Muscle of arm (tissue), 1 donor: ENCODE measurements at regions not wholly inside any gene's neighbourhood (a gene's known extent, or its start where the extent isn't known, plus 50 kb on each side); places are given as distances from the start of the nearest gene placed in this dataset.

Source experiments
- DNase-seq: peaks from one replicate; pipeline ENCODE4 v3.0.0-alpha.2; 2013

DNA sequence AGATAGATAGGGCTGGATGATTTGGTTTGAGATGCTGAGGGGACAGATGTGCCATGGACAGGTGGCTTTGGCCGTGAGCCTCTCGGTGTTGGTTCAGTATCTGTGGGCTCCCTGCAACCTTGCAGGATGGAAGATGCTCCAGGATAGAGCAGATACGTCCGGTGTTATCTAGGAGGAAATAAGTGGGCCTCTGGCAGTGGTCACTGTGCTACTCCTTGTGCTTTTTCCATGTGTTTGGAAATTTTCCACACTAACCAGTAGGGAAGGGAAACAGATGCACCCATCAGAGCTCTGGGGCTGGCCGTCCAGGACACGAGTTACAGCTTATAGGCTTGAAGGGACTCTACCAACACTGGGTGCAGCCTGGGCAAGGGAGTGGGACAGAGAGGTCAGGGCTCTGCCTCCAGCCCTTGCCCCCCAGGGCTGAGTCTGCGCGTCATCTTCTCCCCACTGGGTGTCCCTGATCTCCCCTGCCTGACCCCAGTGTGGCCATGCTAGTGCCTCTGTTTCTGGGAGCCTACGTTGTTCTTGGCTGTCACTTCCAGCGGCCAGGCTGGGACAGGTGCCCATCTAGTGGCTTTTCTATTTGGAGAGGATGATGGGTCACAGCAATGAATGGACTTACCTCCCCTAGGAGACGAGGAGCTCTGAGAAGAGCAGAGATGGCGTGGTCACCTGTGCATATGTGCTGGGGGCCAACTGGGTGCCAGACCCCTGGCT, 166.9 kb downstream of the SEC14L1 start:
- no peak for DNase-seq

DNA sequence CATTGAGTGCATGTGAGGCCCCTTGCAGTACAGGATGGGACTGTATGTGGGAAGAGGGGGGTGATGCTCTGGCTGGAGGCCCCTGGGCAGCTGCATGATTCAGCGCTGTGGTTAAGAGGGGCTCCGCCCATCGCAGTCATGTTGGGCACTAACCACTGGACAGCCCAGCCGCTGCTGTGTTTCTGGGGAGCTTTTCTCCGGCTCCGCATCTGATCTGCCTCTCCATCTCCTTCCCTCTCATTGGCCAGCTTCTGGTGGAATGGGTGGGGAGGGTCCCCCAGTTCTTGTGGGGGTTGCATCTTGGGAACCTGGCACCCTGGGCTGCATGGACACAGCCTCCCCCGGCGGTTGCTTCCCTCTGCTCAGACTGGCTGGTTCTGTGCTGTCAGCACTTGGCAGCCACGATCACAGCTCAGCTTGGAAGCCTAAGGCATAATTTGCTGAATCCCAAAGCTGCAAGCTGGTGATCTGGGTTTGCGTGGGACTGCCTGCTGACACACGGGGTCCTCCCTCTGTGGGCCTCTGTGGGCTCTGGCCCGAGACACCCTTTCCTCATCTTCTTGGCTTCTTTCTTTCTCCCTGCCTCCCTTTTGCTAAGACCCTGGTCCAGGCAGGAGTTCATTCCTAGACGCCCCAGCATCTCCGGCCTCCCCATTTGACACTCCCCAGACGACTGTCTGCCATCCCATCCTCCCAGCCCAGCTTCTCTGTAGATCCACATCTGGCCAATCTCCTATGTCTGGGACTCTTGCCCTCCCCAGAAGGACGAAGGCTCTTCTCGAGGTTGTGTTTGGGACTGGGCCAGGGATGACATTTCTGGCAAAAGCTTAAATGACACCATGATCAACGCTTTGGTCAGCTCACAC, 168.3 kb downstream of the SEC14L1 start:
- no peak for DNase-seq

DNA sequence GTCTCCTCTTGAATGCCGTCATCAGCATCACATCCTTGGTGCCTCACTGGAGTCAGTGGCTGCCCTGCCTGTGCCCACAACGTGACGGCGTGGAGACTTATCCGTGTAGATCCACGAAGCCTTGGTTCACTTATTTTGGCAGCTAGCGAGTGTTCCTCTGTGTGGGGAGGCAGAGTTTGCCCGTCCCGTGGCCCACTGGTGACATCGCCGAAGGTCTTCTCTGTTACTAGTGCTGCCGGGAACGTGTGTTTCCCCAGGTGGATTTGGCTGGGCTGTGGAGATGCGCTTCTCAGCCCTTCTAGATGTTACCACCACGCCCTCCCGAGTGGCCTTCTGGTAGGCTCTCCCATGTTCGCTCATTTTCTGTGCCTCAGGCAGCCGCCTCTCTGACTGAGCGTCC, 169.6 kb downstream of the SEC14L1 start:
- DNase-seq: no peak

DNA sequence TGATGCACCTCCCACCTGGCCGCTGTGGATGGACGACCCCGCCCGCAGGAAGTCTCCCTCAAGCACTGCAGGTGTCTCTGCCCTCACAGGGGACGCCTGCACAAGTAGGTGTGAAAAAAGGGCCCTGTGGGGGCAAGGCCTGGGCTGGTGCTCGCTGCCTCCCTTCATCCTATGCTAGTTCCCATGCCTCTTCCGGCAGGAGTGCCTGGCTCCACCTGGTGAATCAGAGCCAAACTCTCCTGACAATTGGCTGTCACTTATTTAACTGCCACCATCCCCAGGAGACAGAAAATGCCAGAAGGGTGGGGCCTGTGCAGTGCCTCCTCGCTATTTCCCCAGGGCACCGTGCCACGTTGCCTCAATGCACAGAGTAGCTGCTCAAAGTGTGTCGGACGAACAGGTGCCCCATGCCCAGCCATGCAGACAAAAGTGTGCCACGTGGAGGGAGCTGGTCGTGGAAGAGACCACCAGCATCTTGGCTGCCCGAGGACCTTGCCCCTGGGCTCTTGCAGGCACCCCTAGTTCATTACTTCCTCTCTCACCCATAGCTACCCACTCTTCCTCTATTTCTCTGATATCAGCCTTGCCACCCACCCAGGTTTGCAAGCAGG, 170.7 kb downstream of the SEC14L1 start:
- DNase-seq: no peak

DNA sequence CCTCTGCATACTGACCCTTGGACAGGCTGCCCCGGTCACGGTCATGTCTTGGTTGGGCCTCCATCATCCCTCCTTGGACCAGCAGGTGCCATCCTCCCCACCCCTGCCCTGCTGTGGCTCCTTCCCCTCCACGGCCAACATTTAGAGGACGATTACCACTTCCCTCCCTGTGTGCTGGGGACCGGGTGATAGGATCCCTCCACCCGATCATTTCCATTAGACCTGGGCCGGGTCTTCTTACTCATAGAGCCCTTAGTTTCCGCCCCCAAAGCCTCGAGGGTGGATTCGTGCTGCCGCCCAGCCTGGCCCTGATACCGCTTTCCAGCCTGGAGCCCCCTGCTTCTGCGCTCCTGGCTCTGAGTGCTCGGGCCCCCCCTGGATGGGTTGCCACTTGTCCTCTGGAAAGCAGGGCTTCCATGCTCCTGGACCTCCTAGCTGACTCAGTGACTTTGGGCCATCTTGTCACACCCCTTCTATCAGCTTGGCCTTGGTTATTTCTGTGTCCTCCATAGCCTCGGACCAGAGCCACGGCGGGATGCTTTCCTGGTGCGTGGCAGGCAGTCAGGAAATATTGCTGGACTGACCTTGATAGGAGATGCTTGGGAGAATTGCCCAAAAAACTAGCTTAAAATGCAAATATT, 171.4 kb downstream of the SEC14L1 start:
- DNase-seq: no peak

DNA sequence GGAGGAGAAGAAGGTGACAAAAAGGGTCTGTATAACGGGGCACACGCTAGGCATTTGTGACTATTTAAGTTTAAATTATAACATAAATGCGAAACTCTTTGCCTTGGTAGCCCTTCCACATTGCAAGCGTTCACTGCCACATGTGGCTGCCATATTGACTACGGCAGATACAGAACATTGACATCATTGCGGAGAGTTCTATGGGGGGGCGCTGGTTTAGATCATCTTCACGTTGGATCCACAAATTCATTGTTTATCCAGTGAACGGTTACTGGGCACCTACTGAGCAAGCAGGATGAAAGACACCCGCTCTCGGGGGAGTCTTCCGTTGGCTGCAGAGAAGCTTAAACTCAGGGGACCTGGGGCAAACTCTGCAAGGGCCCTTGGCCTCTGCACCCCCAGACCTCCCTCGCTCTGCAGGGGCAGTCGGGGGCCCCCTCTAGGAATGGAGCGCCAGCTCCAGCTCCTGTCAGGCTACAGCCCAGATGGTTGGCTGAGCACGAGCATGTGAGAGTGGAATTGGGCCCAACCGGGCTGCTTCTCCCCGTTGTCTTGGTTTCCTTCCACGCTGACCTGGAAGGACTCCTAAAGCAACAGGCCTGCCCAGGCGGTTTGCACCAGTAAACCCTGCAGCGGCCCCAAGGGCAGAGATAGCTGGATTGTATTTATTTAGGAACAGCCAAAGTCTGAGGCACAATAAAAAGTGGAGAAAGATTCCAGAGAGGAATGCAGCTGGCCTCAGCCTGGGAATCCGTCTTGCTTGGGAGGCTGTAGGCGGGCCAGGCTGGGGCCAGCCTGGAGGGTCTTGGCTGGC, 172.2 kb downstream of the SEC14L1 start:
- peak; percentile 86 for DNase-seq

DNA sequence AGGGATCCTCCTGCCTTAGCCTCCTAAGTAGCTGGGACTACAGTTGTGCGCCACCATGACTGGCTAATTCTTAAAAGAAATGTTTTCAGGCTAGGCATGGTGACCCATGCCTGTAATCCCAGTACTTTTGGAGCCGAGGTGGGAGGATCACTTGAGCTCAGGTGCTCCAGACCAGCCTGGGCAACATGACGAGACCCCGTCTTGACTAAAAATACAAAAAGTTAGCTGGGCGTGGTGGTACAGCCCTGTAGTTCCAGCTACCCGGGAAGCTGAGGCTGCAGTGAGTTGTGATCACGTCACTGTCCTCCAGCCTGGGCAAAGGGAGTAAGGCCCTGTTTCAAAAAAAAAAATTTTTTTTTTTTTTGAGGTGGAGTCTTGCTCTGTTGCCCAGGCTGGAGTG, 173.1 kb downstream of the SEC14L1 start:
- no peak for DNase-seq

DNA sequence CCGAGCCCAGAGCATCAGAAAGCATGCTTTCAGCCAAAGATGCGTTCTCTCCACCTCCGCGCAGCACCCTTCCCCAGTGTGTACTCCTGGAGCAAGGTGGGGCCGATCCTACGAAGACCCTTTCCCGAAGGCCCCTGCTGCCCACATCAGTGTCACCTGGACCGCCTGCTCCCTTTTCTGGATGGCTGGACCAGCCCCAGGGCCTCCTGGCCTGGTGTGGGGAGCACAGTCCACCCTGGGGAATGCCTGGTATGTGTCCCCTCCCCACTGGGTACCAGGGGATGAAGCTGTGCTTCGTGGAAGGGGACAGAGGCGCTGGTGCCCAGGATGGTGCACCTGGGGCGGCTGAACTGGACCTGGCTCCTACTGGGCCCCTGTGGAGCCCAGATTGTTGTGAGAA, 173.8 kb downstream of the SEC14L1 start:
- no peak for DNase-seq

DNA sequence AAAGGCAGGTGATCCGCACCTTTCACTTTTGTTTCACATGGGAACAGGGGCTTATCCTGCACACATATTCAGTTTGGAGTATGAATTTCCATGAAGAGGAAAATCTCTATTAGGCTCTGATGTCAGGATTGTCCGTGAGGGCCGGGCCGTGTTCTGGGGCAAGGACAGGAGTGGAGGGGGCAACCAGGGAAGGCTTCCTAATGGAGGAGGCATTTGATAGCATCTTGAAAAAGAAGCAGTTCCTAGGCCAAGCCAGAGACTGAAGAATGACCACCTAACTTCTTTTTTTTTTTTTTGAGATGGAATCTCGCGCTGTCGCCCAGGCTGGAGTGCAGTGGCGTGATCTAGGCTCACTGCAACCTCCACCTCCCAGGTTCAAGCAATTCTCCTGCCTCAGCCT, 174.2 kb downstream of the SEC14L1 start:
- DNase-seq: no peak

DNA sequence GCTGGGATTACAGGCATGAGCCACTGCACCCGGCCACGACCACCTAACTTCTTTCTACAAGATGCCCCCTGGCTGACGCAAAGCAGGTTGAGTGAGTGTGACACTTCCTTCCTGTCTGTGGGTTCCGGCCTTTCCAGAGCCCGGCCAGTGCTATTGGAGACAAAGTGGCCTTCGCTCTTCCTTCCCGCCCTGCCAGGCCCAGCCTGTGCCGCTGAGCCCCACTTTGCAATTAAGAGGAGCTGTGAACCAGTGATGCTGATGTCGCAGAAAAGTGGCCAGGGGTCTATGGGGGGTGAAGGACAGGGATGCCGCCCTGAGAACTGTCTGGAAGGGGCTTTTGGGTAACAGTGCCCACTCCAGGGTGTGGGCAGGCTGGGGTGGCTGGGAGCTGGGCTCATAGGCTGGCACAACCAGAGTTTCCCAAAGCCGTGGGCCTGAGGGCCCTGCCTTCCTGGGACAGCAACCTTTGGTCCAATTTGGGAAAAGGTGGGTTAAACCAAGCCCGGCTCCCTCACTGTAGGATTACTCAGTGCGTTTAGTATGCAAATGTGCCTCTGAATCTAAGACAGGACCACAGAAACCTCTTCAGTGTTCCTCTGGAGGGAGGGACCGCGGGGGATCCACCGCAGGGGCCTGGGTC, 174.9 kb downstream of the SEC14L1 start:
- no peak for DNase-seq

DNA sequence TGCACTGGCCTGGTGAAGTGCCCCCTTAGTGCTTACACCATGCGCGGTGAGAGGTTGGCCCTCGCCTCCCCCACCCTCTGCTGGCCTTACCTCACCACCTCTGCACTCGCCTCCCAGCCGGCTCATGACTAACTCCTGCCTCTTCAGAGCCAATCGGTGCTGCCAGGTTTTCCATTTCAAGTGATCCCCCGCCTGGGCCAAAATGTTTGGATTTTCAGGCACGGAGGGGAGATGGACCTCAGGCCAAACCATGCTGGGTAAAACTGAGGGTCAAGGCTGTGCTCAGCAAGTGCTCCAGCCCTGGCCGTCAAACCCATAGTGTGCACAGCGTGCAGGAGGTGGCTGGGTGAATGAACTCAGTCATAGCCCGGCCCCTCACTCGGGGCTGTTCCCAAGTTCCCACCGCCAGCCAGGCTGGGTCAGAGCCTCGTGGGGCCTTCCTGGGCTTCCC, 175.4 kb downstream of the SEC14L1 start:
- DNase-seq: no peak

DNA sequence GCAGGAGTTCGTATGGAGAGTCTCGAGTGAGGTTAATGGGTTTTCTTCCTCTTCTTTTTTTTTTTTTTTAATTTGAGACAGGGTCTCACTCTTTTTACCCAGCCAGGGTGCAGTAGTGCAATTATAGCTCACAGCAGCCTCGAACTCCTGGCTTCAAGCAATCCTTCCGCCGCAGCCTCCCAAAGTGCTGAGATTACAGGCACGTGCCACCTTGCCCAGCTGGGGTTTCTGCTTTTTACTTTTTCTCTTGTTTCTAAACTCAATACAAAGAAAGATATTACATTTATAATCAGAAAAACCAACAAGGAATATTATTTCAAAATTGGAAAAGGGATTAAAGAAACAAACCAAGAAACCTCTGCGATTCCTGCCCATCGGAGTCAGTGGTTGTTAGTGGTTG, 175.9 kb downstream of the SEC14L1 start:
- no peak for DNase-seq

DNA sequence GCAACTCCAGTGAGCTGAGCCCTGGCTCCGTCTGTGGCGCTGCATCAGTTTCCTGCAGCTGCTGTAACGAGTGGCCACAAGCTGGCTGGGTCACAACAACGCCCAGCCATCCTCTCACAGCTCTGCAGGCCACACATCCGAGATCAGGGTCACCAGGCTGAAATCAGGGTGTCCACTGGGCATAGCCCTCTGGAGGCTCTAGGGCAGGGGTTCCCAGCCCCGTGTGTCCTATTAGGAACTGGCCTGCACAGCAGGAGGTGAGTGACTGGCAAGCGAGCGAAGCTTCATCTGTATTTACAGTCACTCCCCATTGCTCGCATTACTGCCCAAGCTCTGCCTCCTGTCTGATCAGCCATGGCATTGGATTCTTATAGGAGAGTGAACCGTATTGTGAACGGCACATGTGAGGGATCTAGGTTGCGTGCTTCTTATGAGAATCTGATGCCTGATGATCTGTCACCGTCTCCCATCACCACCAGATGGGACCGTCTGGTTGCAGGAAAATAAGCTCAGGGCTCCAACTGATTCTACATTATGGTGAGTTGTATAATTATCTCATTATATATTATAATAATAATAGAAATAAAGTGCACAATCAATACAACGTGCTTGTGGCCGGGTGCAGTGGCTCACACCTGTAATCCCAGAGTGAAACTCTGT, 176.5 kb downstream of the SEC14L1 start:
- no peak for DNase-seq

DNA sequence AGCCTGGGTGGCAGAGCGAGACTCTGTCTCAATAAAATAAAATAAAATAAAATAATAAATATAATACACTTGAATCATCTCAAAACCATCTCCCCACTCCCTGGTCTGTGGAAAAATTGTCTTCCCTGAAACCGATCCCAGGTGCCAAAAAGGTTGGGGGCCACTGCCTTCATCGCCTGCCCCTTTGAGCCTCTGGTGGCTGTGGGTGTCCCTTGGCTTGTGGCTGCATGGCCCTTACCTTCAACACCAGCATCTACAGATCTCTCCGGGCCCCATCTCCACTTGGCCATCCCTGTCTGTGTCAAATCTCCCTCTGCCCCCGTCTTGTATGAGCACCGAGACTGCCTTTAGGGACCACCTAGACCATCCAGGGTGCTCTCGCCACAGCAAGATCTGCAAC, 177.3 kb downstream of the SEC14L1 start:
- no peak for DNase-seq

DNA sequence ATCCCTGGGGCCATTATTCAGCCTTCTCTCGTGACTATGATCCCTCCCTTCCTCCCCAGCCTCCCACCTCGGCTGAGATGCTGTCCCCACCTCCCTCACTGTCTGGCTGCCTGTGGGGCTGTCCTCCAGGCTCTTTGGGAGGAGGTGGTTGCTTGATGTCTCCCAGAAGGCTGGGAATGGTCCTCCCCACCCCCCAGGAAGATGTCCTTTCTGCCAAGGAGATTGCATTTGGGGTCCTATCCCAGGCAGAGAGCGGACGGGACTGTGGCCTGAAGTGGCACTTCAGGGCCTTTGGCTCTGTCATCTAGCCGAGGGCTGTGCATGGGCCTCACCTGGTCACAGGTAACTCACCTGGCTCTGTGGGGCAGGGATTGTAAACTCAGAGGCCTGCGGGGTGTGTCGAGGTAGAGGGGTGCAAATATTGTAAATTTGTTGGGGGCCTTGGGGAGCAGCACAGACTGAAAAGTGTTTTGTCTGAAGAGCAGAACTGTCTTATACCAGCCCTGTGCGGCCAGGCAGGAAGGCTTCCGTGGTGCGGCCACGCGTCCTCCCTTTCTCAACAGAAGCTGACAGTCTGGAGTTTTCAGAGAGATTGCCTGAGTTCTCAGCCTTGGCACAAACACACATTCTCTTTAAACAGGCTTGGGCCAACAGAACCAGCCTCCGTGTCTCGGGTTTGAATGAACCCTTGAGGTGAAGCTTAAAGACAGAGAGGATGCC, 177.9 kb downstream of the SEC14L1 start:
- DNase-seq: no peak

DNA sequence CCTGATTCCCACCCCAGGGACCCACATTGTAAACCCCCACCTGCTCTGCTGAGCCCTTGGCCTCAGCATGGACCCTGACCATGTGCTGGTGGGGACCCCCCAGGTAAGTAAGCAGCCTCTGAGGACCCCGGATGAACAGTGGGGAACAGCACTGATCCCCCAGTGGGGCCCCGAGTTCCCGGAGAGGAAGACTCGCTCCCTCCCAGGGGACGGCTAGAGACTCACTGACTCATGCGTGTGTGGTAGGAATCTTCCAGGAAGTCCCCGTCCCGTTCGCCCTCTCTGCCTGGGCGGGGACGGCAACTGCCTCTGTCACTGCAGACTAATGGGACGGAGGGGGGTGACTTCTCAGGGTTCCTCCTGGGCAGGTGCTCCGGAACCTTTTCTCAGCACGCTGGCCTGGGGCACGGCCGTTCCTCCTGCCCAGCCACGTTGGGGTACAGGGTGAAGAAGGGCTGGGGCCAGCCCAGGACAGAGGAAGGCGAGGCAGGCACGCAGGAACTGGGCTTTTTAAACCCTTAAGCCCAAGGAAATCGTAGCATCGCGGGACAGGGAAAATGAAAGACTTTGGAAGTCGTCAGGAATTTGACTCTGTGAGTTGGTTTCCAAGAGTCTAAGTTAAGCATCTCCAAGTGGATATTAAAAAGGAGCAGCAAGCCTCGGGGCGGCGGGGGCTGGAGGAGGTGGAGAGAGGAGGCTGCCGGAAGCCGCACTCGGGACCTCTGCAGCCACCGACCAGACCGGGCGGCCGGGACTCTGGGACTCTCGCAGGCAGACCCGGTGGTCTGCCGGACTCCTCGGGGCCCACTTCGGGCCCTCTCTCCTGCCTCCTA, 178.7 kb downstream of the SEC14L1 start:
- peak; percentile 75 for DNase-seq

DNA sequence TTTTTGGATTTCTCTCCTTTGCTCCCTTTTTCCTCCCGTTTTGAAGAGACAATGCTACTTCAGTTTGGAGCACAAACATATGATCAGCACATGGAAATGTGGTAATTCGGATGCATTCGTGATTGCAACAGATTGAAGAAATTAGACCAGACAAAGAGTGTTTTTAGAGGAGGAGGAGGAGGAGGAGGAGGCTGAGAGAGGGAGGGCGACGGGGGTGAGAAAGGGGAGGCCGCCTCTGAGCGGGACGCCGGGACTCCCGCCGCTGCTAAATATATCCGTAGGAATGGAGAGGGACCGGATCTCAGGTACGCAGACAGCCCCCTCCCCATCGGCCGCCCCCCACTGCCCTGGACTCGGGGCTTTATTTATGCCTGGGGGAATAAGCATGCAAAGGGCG, 179.3 kb downstream of the SEC14L1 start:
- DNase-seq: no peak

DNA sequence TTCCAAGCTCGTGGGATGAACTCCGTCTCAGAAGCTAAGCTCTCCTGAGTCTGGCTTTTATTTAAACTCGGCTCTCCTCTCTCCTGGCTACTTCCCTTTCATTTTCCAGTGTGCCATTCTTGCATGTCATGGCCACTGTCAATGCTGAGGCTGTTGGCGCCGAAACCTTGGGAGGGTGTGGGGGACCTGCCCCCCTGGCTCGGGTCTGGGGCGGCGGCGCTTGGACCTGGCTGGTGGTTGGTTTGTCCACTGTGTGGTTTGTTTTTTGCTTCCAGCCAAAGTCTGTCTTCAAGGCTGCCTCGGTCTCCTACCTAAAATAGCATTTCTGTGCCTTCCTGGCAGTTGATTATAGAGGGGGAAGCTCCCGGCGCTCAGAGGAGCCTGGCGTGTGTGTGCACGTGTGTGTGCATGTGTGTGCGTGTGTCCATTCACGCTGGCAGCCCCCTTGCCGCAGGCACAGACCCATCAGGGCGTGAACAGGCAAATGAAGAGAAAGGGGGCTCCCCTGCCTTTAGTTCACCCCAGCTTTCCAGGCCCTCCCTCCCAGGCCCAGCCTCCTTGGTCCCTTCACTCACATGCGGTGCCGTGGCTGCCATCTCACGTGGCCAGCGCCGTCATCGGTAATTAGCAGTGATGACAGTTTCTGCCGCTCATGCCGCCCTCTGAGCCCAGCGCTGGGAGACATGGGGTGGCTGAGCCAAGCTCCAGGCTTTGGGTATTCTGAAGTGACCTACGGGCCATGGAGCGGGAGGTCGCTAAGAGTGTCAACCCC, 179.9 kb downstream of the SEC14L1 start:
- DNase-seq: no peak
